ENCODE measurements at regions not wholly inside any gene's neighbourhood (a gene's known extent, or its start where the extent isn't known, plus 50 kb on each side); places are given as distances from the start of the nearest gene placed in this dataset.

- TF ChIP-seq CTCF (IDR thresholded peaks at IDR 0.05): no peak
- no peak overlapping the region for H3K4me3 ChIP-seq
- intact Hi-C loops (cut with DNase I): no loop called here
- H3K27ac ChIP-seq: no peak overlapping the region
- no peaks in the 10 kb centered on the region for H3K27me3 ChIP-seq
- no peaks in the 10 kb centered on the region for H3K36me3 ChIP-seq
- H3K9me3 ChIP-seq: no peaks in the 10 kb centered on the region
- no peak for DNase-seq (ENCODE audit: low spot score in 2 of 2)
- H3K4me1 ChIP-seq: no peaks in the 10 kb centered on the region
Measured at GRCh38 chr17:79317916-79318315, 243.3 kb downstream of the ENGASE start.

GRCh38 chr17:79316805-79317204 is 242.2 kb downstream of the ENGASE start:
- Histone ChIP-seq H3K4me3 (no peak overlapping the region), H3K27me3 (no peaks in the 10 kb centered on the region), H3K36me3 (no peaks in the 10 kb centered on the region), H3K9me3 (no peaks in the 10 kb centered on the region), H3K4me1 (no peaks in the 10 kb centered on the region), H3K27ac (no peak overlapping the region)
- no peak for DNase-seq (ENCODE audit: low spot score in 2 of 2)
- intact Hi-C loops (cut with DNase I): no loop called here
- no peak for TF ChIP-seq CTCF (IDR thresholded peaks at IDR 0.05)

GRCh38 chr17:79315358-79316105 is 240.9 kb downstream of the ENGASE start:
- no peak for TF ChIP-seq CTCF (IDR thresholded peaks at IDR 0.05)
- H3K27ac ChIP-seq: no peak overlapping the region
- H3K27me3 ChIP-seq: no peaks in the 10 kb centered on the region
- no peak overlapping the region for H3K4me3 ChIP-seq
- no peak for DNase-seq (ENCODE audit: low spot score in 2 of 2)
- no peaks in the 10 kb centered on the region for H3K4me1 ChIP-seq
- H3K9me3 ChIP-seq: no peaks in the 10 kb centered on the region
- H3K36me3 ChIP-seq: no peaks in the 10 kb centered on the region
- intact Hi-C loops (cut with DNase I): no loop called here

GRCh38 chr17:79314617-79315357 is 240.2 kb downstream of the ENGASE start:
- no peak for TF ChIP-seq CTCF (IDR thresholded peaks at IDR 0.05)
- no peak for DNase-seq (ENCODE audit: low spot score in 2 of 2)
- Histone ChIP-seq H3K4me1 (no peaks in the 10 kb centered on the region), H3K27ac (no peak overlapping the region), H3K36me3 (no peaks in the 10 kb centered on the region), H3K4me3 (no peak overlapping the region), H3K9me3 (no peaks in the 10 kb centered on the region), H3K27me3 (no peaks in the 10 kb centered on the region)
- intact Hi-C loops (cut with DNase I): no loop called here

- H3K27me3 ChIP-seq: no peaks in the 10 kb centered on the region
- DNase-seq (ENCODE audit: low spot score in 2 of 2): no peak
- intact Hi-C loops (cut with DNase I): no loop called here
- H3K9me3 ChIP-seq: no peaks in the 10 kb centered on the region
- no peaks in the 10 kb centered on the region for H3K36me3 ChIP-seq
- H3K4me3 ChIP-seq: no peak overlapping the region
- H3K4me1 ChIP-seq: peaks cover 7 to 11% of the 10 kb centered on the region in 2 donors
- no peak overlapping the region for H3K27ac ChIP-seq
- TF ChIP-seq CTCF (IDR thresholded peaks at IDR 0.05): no peak
Measured at GRCh38 chr17:79311373-79311772, 236.7 kb downstream of the ENGASE start.

All from ascending aorta (tissue), 2 donors.